Stimulated activated CD4-positive, alpha-beta T cell treated with anti-CD3 and anti-CD28 coated beads, Interleukin-12 subunit alpha, Interleukin-12 subunit beta, amount 100 ng/mL, for 48 hours (primary cell): ENCODE measurements at regions not wholly inside any gene's neighbourhood (a gene's known extent, or its start where the extent isn't known, plus 50 kb on each side); places are given as distances from the start of the nearest gene placed in this dataset.
"Not testable (repeated sequence)": the region's sequence is repeated elsewhere in the genome, so short reads cannot be mapped to it uniquely, and the experiment has no call there.

Experiments
- DNase-seq, 3 donors: peaks; one replicate each; pipeline ENCODE4 v3.0.0-alpha.2; 2020; ENCODE audit warnings: low read depth in 2 of 3, low spot score in 1 of 3

DNA sequence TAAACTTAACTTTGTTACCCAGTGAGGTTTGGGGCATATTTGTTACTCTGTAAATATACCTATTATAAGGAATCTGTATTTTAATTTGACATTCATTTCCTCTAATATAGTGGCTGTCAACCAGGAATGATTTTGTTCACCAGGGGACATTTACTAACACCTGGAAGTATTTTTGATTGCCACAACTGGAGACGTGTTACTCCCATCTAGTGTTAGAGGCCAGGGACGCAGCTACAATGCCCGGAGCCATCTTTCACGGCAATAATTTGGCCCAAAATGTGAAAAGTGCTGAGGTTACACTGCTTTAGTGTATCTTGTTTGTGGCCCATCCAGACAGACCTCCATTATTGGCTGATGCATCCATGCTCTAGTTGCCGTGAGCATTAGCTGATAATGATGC, 881.3 kb upstream of the ATXN7L3B start:
- DNase-seq = no peak

DNA sequence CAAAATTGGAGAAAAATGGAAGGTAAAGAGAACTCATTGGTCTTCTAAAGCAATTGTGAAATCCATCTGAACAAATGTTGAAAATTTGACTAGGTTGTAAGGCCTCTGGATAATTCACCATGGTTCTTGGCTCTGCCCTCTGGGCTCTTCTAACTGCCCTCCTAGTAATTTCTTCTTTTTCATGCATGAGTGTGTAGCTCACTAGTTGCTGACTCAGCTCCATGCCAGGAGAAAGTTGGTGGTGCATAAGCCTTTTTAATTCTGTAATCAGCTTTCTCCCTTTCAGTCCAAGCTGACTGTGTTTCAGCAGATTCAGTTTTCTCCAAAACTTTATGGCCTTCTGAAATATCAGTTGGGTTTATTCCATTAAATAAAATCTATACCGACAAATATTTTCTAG, 877.8 kb upstream of the ATXN7L3B start:
- no peak for DNase-seq

DNA sequence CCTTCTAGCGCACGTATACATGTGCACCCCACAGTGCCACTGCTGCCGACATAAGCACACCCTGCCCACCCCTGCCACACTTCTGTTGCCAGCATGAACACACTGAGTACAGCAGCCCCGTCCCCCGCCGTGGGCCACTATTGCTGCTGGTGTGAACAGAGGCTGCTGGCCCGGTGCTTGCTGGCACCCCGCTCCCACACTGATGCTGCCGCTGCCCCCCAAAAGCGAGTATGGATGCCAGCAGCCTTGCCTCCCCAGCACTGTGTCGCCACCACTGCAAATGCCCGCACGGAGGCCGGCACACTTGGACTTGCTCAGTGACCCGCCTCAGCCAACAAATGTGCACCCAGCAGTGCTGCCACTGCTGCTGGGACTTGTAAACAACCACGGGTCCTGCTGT, 872.4 kb upstream of the ATXN7L3B start:
- DNase-seq = no peak

DNA sequence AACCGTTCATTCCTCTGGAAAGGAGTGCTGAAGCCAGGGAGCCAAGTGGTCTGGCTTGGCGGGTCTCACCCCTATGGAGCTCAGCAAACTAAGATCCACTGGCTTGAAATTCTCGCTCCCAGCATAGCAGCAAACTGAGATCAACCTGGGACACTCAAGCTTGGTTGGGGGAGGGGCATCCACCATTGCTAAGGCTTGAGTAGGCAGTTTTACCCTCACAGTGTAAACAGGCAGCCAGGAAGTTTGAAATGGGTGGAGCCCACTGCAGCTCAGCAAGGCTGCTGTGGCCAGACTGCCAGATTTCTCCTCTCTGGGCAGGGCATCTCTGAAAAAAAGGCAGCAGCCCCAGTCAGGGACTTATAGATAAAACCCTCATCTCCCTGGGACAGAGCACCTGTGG, 866.1 kb upstream of the ATXN7L3B start:
- DNase-seq = not testable (repeated sequence)

DNA sequence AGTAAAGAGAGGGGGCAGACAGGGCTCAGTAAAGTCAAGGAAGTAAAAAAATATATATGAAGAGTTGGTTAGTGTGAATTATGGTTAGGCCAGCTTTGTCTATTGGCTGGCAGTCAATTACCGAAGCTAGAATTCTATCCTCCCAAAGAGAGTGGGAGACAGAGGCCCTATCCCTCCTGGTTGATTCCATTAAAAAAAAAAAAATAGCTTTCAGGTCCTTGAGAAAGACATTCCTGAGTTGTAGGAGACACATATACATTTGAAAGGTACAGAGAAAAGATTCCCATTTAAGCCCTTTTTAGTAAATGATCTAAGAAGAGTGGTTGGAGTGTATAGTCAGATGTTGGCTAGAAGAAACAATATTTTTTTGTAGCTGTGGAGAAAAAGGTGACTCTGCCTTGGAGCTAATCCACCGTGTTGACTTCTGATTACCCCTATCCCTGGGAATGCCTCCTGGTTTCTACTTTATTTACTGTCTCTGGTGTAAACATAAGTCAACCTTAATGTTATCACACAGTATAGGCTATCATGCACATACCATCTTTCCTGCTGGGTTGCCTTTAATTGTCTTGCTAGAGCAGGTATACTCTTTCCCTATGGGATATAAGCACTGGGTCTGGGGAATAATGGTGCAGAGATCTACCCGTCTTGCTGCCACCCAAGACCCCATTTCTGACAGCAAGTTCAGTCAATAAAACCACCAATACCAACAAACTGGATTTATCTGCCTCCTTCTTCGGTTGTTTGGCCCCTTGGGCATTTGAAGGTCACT, 859.9 kb upstream of the ATXN7L3B start:
- no peak for DNase-seq

DNA sequence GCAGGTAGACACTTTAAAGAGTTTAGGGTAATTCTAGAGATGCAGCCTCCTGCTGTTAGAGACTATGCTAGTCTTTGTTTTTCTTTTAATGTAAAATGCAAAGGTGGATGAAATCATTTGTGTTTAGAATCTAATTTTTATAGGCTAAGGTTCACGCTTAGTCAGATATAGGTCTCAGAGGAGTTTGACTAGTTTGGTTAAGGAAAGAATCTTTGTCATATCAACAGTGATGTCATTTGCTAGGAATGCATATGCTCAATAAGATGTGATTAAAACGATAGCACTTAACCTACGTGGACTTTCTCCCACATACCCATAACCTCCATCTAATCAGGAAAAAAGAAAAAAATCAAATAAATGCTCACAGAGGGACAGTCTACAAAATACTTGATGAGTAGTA, 859.3 kb upstream of the ATXN7L3B start:
- no peak for DNase-seq

DNA sequence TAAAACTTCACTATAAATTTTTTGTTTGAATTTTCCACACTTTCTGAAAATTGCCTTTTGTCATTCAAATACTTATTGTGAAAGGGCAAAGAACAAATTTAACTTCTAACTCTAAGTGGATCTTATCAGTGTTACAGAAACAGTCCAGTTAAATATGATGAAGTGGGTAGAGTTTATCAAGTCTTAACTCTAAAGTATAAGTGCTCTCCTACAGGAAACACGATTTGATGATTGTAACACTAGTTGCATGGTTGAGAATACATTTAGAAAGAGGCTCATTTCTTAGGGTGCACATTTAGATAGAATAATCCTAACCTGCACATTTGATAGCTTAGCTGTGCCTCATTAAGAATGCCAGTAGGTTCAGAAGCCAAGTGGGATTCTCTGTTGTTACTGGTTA, 838.3 kb upstream of the ATXN7L3B start:
- no peak for DNase-seq

DNA sequence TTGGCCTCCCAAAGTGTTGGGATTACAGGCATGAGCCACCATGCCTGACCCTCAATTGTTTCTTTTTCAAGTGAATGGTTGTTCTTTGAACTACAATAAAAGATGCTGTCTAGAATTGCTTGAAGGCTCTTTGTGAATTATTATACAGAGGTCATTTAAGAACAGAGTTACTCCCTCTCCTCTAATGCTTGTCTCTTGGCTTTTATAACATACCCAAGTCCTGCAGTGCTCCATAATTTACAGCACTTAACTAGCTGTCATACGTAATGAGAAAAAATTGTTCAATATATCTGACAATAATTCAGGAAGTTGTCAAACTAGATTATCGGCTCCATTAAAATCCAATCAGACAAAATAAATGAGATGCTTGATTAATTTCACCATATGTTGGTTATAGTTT, 823.0 kb upstream of the ATXN7L3B start:
- no peak for DNase-seq

DNA sequence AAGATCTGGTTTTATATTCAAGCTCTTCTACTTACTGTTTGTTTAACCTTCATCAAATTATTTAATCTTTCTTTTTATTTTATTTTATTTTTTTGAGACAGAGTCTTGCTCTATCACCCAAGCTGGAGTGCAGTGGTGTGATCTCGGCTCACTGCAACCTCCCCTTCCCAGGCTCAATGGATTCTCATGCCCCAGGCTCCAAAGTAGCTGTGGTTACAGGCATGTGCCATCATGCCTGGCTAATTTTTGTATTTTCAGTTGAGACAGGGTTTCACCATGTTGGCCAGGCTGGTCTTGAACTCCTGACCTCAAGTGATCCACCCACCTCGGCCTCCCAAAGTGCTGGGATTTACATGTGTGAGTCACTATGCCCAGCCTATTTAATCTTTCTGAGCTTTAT, 821.5 kb upstream of the ATXN7L3B start:
- DNase-seq = not testable (repeated sequence)

DNA sequence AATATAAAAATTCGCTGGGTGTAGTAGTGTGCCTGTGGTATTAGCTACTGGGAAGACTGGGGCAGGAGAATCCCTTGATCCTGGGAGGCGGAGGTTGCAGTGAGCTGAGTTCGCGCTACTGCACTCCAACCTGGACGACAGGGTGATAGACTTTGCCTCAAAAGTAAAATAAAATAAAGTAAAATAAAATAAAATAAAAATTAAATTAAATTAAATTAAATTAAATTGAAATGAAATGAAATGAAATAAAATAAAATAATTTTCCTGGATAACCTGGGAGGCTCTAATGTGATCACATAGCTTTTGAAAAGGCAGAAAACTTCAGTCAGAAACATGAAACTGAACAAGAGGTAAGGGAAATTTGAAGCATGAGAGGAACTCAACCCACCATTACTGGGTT, 818.4 kb upstream of the ATXN7L3B start:
- DNase-seq = no peak

DNA sequence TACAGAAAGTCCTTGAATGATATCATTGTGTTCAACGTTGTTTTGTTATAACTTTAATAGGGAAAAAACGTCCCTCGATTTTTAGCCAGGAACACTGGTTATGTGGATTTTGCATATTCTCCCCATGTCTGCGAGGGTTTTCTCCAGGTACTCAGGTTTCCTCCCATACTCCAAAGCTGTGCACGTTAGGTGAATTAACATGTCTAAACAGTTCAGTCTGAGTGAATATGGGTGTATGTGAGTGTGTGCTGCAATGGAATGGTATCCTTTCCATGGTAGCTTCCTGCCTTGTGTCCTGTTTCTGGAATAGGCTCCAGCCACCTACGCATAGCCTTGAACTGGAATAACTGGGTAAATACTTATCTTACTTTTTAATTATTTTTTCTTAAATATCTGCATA, 810.8 kb upstream of the ATXN7L3B start:
- DNase-seq = no peak

DNA sequence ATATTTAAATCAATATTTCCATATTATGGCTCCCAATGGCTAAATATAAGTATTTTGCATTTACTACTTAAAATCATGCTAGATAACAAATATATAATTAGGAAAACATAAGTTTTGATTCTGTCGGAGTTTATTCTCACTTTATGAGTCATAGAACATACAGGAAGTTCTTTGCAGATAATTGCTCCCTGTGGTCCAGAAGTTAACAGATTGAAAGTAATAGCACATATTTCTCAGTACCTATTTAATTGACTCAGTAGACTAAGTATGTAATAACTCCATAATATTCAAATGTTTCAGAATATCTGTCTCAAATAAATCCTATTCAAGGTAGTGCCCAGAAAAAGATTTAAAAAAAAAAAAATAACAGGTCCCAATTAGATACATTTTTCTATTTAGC, 806.0 kb upstream of the ATXN7L3B start:
- DNase-seq = no peak

DNA sequence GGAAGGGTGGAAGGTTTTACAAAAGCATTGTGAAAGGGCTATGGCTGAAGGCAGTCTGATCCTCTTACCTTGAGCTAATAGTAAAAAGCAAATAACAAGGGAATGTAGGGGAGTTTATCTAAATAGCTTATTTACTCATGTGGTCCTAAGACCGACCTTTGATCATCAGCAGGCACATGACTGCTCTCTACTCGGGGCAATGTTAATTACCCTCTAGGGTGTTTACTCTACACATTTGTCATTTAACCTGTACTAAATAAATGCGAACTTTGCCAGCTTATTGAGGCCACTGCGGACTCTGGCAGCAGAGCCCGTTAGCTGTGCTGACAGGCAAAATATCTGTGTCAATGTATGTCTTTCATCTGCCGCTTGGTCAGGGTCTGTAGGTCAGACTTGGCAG, 768.3 kb upstream of the ATXN7L3B start:
- no peak for DNase-seq

DNA sequence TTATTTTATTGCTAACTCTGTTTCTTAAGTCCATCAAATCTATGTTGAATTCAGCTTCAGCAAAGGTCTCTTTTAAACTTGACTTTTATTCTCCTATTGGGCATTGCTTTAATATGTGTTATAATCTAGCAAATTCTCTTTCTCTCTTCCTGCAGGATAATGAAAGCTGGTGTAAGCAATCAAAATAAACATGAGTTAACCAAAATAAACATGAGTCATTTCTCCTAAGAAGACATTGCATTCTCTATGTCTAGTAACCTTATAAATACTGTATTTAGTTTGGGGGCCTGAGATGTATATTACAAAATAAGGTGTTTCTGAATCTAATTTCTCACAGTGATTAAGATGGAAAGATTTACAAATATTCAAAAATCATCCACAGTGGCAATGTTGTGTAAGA, 739.1 kb upstream of the ATXN7L3B start:
- no peak for DNase-seq

DNA sequence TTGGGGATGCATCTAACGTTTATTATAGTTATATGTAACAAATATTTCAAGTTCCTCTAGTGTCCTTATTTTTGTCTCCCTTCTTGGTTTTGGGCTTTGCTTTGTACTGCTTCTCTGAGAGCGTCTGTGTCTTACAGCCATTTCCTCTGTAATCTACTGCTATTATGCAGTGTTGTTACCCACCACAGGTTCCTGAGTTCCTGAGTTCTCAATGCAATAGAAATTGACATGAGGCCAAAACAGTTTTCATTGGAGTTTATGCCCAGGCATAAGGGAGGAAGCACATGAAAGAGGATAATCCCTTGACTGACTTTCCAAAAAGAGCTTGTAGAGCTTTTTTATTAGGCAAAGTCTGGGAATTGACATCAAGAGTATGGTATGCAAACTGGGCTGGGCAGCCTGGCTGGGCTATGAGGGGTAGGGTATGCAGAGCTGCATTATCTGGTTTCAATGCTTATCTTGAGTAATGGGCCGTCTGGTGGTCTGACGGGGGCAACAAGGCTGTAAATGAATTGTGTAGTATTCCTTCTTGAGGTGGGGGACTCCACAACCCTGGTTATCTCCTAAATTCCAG, 722.5 kb upstream of the ATXN7L3B start:
- no peak for DNase-seq

DNA sequence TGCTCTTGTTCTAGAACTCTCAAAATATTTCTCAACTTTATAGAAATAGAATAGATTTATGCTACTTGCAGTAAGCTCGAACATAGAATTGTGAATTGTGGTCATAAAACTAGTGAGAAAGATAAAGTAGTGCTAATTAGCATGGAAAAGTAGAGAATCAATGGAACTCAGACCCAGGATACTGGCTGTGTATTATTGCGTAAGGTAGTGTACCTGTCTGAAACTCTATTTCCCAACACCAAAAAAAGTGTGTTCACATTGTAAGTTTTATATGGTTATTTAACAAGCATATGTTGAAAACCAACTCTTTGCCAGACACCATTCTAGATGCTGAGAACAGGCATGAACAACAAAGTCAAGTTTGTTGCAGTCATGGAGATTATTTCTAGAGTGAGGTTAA, 720.5 kb upstream of the ATXN7L3B start:
- DNase-seq = no peak

DNA sequence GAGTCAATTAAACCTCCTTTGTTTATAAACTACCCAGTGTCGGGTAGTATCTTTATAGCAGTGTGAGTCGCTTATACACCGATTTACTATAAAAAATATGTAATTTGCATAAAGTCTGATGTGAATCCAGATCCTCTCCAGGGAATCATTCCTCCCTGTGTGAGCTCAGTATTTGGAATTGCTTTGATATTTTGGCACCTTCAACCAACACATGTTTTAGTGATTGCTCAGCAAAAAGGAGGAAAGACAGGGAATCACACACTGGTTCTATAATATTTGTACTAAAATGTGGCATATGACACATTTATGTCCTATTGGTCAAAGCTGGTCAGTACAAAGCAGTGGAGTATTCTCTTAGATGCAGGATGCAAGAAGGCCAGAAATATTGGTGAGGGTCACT, 703.9 kb upstream of the ATXN7L3B start:
- DNase-seq = no peak

DNA sequence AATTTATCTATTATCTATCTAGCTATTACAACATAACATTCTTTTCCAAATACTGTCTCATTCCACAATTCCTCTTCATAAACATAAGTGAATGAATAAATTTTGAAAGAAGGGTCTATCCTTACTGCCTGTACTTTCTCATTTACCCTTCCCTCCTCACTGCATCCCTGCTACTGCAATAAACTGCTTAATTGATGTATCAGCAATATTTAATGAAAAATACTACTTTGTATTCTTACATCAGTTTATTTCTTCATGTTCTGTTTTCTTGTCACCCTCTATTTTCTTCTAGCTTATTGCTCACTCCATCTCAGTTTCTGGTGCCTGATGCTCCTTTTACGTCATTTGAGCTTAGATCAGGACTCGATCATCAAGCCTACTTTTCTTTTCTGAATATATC, 695.7 kb upstream of the ATXN7L3B start:
- DNase-seq = no peak

DNA sequence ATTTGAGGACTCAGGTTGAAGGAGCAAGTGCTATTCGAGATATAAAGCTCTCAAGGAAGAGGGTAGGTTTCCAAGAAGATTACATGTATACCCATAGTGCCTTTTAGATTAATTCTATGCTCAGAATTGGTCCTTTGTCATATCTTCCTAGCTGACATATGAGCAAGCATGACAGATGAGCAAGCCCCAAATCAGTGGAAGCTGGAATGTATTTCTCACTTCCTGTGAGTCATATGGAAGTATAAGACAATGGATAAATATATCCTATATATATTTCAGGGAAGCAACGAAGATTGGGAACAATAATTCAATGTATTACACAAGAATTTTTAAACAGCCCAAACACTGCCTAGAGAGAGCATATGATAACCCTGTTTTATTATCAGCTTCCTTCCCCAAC, 674.1 kb upstream of the ATXN7L3B start:
- DNase-seq = no peak

DNA sequence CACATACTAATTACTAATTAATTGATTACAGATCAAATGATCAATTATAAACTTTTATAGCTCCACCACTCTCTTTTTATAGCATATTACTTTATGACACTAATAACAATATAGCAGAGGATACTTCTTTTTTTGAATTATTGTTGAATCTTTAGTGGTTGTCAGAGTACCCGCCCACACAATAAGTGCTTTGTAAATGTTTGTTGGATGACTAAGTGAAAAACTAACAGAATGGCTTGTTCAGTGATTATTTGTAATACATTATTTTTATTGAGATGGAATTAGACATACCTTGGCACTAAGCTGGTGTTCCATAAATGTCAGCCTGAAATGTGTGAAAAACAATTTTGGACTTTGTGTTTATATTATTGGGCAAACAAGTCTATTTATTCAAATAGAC, 670.5 kb upstream of the ATXN7L3B start:
- no peak for DNase-seq

DNA sequence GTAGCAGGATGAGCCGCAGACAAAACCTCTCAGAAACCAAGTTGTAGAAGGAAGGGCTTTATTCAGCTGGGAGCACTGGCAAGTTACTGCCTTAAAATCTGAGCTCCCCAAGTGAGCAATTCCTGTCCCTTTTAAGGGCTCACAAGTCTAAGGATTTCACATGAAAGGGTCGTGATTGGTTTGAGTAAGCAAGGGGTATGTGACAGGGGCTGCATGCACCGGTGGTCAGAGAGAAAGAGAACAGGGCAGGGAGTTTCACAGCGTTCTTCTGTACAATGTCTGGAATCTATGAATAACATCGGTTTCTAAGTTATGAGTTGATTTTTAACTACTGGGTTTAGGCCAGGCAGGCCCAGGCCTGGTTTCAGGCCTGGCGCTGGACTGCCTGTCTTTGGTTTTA, 660.3 kb upstream of the ATXN7L3B start:
- not testable (repeated sequence) for DNase-seq

DNA sequence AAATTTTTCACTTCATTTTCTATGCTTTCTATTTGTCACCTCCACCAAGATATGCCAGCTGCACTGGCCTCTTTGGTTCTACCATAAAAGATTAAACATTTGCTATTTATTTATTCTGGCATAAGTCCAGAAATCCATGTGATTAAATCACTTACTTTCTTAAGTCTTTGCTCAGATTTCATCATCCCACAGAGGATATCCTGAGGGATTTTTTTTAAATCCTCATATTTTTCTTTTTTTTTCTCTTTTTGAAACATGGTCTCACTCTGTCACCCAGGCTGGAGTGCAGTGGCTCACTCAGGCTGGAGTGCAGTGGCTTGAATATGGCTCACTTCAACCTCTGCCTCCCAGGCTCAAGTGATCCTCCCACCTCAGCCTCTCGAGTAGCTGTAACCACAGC, 645.4 kb upstream of the ATXN7L3B start:
- DNase-seq = no peak

DNA sequence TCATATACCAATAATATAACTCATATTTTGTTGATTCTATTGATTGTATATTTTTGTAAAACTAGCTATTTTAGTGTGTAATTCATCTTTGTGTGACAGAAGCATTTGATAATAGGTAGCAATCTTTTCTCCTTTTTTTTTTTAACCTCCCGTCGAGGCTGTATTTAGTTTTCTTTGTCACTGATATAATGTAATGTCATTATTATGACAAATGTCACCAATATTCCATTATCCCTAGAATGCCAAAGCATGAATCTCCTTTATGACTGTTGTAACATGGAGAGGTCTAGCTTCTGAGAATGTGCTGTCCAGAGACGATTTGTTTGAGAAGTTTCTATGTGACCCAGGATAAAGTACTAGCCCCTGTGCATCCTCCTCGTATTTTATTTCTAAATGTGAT, 639.0 kb upstream of the ATXN7L3B start:
- DNase-seq = no peak
